T-helper 1 cell (primary cell): ENCODE measurements at regions not wholly inside any gene's neighbourhood (a gene's known extent, or its start where the extent isn't known, plus 50 kb on each side); places are given as distances from the start of the nearest gene placed in this dataset.
"Not testable (repeated sequence)": the region's sequence is repeated elsewhere in the genome, so short reads cannot be mapped to it uniquely, and the experiment has no call there.

Experiments
- DNase-seq, 5 donors: peaks; one replicate each; pipeline ENCODE4 v3.0.0-alpha.2; 2012 to 2020

- DNase-seq = no peak
These were observed 94.3 kb downstream of the ADCYAP1 start for GRCh38 chr18:998936-999335.

- DNase-seq = no peak
These were observed 98.0 kb downstream of the ADCYAP1 start for GRCh38 chr18:1002653-1003178.

- no peak for DNase-seq
These were observed 98.8 kb downstream of the ADCYAP1 start for GRCh38 chr18:1003499-1003898.

DNA sequence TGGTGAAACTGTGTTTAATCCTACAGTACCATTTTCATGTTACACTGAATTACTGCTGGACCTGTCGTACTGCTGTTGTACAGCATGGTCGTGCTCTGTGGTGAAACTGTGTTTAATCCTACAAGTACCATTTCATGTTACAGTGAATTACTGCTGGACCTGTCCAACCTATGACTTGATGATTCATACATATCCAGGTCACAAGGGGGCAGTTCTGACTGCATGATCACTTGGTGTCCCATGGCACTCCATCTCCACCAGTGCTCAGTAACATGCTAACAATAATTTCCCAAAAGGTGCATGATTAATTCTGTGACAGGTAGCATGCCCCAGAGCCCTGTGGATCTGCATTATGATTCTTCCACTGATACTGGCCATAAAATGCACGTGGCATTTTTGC lies 101.6 kb downstream of the ADCYAP1 start:
- DNase-seq = no peak

- DNase-seq = no peak
These were observed 102.3 kb downstream of the ADCYAP1 start for GRCh38 chr18:1006965-1007364.

- DNase-seq = no peak
These were observed 106.7 kb downstream of the ADCYAP1 start for GRCh38 chr18:1011349-1011748.

- DNase-seq = no peak
These were observed 108.1 kb downstream of the ADCYAP1 start for GRCh38 chr18:1012775-1013174.

- DNase-seq = no peak
These were observed 109.3 kb downstream of the ADCYAP1 start for GRCh38 chr18:1013951-1014350.

DNA sequence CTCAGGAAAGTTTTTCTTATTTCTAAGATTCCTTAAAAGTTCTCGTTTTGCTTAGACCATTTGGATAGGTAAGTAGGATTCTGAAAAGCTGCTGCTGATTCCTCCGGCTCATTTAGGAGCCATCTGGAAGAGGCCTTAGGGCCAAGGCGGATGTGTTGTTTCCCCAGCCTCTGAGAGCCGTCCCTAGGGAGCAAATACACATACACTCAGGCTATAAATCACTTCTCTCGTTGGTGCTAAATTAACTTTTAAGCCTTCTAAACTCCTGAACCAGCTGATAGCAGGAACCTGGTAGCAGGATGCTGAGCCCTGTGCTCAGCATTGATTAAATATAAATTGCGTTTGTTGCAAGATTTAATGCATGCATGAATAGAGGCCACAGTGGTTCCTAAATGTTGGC lies 109.8 kb downstream of the ADCYAP1 start:
- no peak for DNase-seq

GRCh38 chr18:1014951-1015624 lies 110.4 kb downstream of the ADCYAP1 start:
- DNase-seq = no peak

- no peak for DNase-seq
These were observed 111.1 kb downstream of the ADCYAP1 start for GRCh38 chr18:1015777-1016176.

- no peak for DNase-seq
These were observed 112.8 kb downstream of the ADCYAP1 start for GRCh38 chr18:1017227-1018058.

- no peak for DNase-seq
These were observed 113.6 kb downstream of the ADCYAP1 start for GRCh38 chr18:1018181-1018681.

DNA sequence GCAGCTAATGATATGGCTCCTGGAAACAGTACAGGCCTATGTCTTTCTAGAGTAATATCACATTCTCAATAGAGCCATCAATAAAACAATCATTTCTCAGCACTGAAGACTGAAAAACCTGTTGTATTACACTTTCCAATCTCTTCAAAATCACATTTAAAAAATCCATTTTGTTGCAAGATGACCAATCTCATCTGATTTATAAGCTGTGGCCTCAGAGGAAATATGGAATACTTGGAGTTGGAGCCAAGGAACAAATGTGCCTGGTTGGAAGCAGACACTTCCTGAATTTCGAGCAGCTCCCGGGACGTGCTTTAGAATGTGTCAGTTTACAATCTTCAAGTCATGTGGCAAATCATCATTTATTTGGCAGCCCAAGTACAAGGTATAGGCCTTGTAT lies 114.5 kb downstream of the ADCYAP1 start:
- DNase-seq = no peak

- no peak for DNase-seq
These were observed 116.2 kb downstream of the ADCYAP1 start for GRCh38 chr18:1020731-1021344.

DNA sequence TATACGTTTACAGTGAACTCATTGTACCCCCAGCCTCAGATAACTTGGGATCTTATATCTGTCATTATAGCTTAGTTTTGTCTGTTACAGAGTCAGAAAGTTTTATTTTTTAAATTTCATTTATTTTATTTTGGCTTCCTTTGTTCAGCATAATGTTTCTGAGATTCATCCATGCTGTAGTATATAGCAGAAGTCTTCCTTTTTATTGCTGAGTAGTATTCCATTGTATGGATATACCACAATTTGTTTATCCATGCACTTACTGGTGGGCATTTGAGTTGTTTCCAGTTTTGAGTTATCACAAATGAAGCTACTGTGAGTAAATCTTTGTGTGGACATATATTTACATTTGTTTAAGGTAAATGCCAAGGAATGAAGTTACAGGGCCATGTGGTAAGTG lies 122.3 kb downstream of the ADCYAP1 start:
- DNase-seq = no peak

DNA sequence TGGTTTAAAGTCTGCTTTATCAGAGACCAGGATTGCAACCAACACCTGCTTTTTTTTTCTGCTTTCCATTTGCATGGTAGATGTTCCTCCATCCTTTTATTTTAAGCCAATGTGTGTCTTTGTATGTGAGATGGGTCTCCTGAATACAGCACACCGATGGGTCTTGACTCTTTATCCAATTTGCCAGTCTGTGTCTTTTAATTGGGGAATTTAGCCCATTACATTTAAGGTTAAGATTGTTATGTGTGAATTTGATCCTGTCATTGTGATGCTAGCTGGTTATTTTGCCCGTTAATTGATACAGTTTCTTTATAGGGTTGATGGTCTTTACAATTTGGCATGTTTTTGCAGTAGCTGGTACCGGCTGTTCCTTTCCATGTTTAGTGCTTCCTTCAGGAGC lies 128.4 kb downstream of the ADCYAP1 start:
- DNase-seq = not testable (repeated sequence)

GRCh38 chr18:1034971-1035370 lies 130.3 kb downstream of the ADCYAP1 start:
- DNase-seq = no peak

DNA sequence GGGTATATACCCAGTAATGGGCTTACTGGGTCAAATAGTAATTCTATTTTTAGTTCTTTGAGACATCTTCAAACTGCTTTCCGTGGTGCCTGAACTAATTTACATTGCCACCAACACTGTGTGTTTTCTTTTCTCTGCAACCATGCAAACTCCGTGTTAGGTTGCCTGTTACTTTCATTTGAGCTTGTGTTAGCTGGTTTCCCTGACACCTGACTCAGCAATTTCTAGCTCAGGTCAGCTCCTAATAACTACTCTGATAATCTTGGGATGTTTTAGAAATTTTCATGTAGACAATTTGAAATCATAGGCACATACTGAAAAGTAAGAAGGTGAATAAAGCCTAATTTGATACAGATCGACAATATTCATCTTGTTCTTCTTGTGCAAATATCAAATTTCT lies 132.3 kb downstream of the ADCYAP1 start:
- no peak for DNase-seq

GRCh38 chr18:1037776-1038175 lies 133.1 kb downstream of the ADCYAP1 start:
- DNase-seq = no peak

GRCh38 chr18:1039421-1039820 lies 134.8 kb downstream of the ADCYAP1 start:
- no peak for DNase-seq

DNA sequence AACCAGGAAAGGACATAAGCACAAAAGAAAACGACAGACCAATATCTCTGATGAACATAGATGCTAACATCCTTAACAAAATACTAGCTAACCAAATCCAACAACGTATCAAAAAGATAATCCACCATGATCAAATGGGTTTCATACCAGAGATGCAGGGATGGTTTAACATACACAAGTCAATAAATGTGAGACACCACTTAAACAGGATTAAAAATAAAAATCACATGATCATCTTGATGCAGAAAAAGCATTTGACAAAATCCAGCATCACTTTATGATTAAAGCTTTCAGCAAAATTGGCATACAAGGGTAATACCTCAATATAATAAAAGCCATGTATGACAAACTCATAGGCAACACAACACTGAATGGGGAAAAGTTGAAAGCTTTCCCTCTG lies 138.4 kb downstream of the ADCYAP1 start:
- DNase-seq = not testable (repeated sequence)

DNA sequence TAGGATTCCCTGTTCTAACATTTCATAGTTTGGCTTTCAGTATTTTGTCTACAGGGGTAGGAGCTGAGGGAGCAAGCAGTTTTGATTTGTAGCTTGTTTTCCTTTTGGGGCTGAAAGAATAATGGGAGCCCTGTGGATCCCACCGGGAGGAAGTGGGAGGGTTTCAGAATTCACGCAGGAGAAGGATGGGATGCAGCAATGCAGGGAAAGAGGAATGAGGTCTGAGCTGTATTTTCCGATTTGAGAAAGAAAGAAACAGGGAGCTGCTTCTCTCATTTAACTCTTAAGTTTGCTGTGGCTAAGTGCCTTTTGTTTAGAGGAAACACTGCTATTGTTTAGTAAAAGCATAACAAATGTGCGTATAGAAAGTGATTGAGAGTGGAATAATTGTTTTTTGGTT lies 141.0 kb downstream of the ADCYAP1 start:
- DNase-seq = no peak
